GM12878 (cell line): ENCODE measurements at regions not wholly inside any gene's neighbourhood (a gene's known extent, or its start where the extent isn't known, plus 50 kb on each side); places are given as distances from the start of the nearest gene placed in this dataset.

Source experiments
- ATF2 ChIP-seq: IDR thresholded peaks from 2 replicates; pipeline ENCODE4 v1.6.1; 2012; ENCODE audit warnings: low read length, inconsistent platforms
- CTCF ChIP-seq, 3 experiments: IDR thresholded peaks in 2 of 3; conservative IDR thresholded peaks in 1 of 3; 2 replicates each; pipeline ENCODE4 v1.5.1; 2011; ENCODE audit warnings: low read depth in 3 of 3, low read length in 3 of 3, mild to moderate bottlenecking in 3 of 3, control low read depth in 2 of 3, moderate library complexity in 2 of 3, inconsistent platforms in 1 of 3, mixed read lengths in 1 of 3; ENCODE audit not compliant: control insufficient read depth in 2 of 3, insufficient read depth in 1 of 3; ENCODE audit errors: extremely low read depth in 1 of 3
- CUX1 ChIP-seq: IDR thresholded peaks from 2 replicates; pipeline ENCODE4 v1.6.1; 2012; ENCODE audit warnings: improper control_type of control experiment, low read depth, low read length; ENCODE audit not compliant: insufficient replicate concordance
- FOS ChIP-seq: IDR thresholded peaks from 3 replicates; pipeline ENCODE4 v1.6.1; 2011; ENCODE audit warnings: borderline replicate concordance; ENCODE audit not compliant: insufficient read length; ENCODE audit errors: extremely low read depth
- LARP7 ChIP-seq: fragments of 450-650 bp; IDR thresholded peaks from 2 replicates; pipeline ENCODE4 v1.6.1; 2017; ENCODE audit warnings: mild to moderate bottlenecking
- PBX3 ChIP-seq: IDR thresholded peaks from 2 replicates; pipeline ENCODE4 v1.6.1; 2011; ENCODE audit warnings: mild to moderate bottlenecking, low read depth, low read length, moderate library complexity; ENCODE audit not compliant: insufficient replicate concordance
- POLR2AphosphoS5 ChIP-seq: IDR thresholded peaks from 2 replicates; pipeline ENCODE4 v1.6.1; 2011; ENCODE audit warnings: mild to moderate bottlenecking, low read length, inconsistent platforms
- ZNF687 ChIP-seq: fragments of 450-650 bp; IDR thresholded peaks from 2 replicates; pipeline ENCODE4 v1.6.1; 2017; ENCODE audit warnings: mild to moderate bottlenecking, moderate library complexity
- TF ChIP-seq, protein P1 (sequence below): IDR thresholded peaks from 2 replicates; pipeline ENCODE4 v1.6.1; 2012; ENCODE audit warnings: mild to moderate bottlenecking, low read depth, low read length

DNA sequence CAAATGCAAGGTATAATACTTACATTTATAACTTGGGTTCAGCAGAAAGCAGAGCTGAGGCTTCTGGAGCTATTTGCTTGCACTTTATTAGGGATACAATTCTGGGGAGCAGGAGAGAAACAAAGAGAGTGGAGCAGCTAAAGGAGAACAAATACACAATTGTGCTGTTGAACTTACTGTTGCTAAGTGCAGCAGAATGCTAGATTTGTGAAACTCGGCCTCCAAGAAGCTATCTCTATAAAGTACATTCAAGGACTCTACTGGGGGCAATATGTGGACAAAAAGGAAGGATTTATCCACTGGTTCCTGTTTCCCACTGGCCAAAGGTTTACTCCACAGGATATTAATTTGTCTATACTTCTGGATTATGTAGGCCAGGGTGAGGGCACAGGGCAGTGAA lies 86.8 kb downstream of the PPP1R2C start:
- TF ChIP-seq POLR2AphosphoS5, result no peak
- TF ChIP-seq CUX1, result no peak
- TF ChIP-seq ZNF687, result no peak
- no peak for TF ChIP-seq FOS
- TF ChIP-seq, protein P1, sequence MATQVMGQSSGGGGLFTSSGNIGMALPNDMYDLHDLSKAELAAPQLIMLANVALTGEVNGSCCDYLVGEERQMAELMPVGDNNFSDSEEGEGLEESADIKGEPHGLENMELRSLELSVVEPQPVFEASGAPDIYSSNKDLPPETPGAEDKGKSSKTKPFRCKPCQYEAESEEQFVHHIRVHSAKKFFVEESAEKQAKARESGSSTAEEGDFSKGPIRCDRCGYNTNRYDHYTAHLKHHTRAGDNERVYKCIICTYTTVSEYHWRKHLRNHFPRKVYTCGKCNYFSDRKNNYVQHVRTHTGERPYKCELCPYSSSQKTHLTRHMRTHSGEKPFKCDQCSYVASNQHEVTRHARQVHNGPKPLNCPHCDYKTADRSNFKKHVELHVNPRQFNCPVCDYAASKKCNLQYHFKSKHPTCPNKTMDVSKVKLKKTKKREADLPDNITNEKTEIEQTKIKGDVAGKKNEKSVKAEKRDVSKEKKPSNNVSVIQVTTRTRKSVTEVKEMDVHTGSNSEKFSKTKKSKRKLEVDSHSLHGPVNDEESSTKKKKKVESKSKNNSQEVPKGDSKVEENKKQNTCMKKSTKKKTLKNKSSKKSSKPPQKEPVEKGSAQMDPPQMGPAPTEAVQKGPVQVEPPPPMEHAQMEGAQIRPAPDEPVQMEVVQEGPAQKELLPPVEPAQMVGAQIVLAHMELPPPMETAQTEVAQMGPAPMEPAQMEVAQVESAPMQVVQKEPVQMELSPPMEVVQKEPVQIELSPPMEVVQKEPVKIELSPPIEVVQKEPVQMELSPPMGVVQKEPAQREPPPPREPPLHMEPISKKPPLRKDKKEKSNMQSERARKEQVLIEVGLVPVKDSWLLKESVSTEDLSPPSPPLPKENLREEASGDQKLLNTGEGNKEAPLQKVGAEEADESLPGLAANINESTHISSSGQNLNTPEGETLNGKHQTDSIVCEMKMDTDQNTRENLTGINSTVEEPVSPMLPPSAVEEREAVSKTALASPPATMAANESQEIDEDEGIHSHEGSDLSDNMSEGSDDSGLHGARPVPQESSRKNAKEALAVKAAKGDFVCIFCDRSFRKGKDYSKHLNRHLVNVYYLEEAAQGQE, result no peak
- TF ChIP-seq LARP7, result no peak
- TF ChIP-seq CTCF (IDR thresholded peaks at IDR 0.05 in 2 of 3, conservative IDR thresholded peaks at IDR 0.05 in 1 of 3; ENCODE audit: control insufficient read depth in 2 of 3, extremely low read depth in 1 of 3, insufficient read depth in 1 of 3, low read depth in 3 of 3, low read length in 3 of 3), result no peak
- TF ChIP-seq ATF2, result no peak
- TF ChIP-seq PBX3, result no peak
